Hypothalamus (tissue), 51 donors: ENCODE measurements at regions not wholly inside any gene's neighbourhood (a gene's known extent, or its start where the extent isn't known, plus 50 kb on each side); places are given as distances from the start of the nearest gene placed in this dataset.

Source experiments
- DNase-seq, 51 donors: peaks; one replicate each; lab custom pipeline; 2025; lab: John Stamatoyannopoulos, UW

DNA sequence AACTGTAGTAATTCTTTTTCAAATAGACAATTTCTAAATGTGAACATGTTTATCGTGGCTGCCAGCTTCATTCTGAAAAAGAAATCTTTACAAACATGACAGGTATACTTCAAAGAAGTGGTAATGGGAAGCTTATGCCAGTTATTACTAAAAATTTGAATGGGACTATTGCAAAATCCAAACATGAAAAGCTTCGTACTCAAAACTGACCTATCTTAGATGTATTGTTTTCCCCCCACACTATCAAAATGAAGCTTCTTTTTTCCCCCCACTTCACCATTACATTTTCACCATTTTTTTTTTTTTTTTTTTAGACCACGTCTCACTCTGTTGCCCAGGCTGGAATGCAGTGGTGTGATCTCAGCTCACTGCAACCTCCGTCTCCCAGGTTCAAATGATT, 50.4 kb upstream of the SERTAD2 start:
- DNase-seq, result no peak

GRCh38 chr2:64704996-64705395, 51.3 kb upstream of the SERTAD2 start:
- no peak for DNase-seq

DNA sequence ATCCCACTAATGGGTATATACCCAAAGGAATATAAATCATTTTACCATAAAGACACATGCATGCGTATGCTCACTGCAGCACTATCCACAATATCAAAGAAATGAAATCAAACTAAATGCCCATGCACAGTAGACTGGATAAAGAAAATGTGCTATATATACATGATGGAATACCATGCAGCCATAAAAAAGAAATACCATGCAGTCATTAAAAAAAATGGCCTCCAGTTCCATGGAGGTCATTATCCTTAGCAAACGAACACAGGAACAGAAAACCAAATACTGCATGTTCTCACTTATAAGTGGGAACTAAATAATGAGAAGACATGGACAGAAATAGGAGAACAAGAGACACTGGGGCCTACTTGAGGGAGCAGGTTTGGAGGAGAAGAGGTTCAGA, 53.6 kb upstream of the SERTAD2 start:
- no peak for DNase-seq

DNA sequence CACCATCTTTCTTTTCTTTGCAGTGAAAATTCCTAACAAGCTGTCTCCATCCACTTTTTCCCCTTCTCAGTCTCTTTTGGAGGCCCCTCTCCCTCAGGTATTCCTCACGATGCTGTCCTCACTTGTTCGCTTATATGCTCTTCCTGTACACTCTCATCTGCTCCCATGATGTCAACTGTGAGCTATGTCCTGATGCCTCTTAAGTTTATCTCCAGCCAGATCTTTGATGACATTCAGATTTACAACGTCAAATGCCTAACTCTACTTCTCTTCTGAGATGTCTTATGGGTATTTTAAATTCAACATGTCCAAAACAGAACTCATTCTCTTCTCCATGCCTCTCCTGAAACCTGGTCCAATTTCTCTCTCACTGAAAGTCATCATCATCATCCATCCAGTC, 55.1 kb upstream of the SERTAD2 start:
- DNase-seq, result no peak

- no peak for DNase-seq
Observed at GRCh38 chr2:64711252-64711800, 57.6 kb upstream of the SERTAD2 start.

DNA sequence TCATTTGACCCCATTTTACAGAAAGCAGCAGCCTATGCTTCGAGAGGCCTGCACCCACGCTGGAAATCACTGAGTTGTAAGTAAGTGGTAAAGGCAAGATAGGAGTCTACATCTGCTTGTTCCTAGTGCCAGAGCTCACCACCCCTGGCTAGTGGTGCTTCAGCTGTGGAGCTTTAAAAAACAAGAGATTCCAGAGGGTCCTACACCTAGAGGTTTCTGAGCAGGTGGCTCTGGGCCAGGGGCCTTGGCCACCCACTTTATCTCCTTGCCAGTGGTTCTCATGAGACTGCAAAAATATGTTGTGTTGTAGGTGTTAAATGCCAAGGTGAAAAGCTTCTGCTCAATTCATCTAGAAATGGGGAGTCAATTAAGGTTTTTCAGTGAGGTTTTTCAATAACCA, 60.0 kb upstream of the SERTAD2 start:
- DNase-seq, result no peak

DNA sequence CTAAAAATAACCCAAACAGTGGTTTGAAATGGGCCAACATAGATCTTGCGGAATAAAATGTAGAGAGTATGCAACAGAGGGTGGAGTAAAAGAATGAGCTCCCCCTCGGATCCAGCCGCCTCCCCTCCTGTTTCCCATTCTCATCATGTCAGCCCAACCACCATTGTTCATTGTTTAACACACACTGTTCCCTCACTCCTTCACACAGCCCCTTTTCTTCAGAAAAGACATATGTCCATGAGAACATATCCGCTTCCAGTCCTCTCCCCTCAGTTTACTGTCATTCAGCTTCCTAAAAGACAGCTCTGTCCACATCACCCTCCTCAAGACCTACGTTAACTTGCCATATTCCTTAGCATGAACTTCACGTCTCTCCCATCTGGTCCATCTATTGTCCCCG, 62.9 kb upstream of the SERTAD2 start:
- DNase-seq, result peak in 21 of 51 donors; percentile 5 to 76 (median 31)

DNA sequence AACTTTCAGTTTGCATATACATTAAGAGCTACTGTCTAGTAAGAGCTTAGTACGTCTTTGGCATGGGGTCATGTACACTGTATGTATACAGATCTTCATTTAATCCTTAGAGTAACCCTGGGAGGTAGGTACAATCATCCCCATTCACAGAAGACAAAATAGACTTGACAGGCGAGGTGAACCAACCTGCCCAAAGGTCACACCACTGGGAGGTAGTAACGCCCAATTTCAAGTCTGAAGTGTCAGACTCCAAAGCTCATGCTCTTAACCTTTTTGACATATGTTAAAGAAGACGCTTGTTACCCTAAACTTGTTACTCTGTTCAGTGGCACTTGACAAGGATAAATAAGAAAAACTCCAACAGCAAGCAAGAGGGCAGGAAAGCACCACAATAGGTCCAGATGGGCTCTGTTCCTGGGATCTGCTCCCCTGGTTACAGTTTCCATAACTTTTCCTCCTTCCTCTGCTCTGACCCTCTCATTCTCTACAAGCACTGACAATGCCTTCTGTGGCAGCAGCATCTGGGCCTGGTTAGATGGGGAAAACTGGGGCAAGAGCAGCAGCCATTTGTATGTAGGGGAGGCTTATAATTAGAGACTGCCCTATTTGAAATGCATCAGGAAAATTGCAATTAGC, 64.7 kb upstream of the SERTAD2 start:
- DNase-seq, result peak in 1 of 51 donors; percentile 11

DNA sequence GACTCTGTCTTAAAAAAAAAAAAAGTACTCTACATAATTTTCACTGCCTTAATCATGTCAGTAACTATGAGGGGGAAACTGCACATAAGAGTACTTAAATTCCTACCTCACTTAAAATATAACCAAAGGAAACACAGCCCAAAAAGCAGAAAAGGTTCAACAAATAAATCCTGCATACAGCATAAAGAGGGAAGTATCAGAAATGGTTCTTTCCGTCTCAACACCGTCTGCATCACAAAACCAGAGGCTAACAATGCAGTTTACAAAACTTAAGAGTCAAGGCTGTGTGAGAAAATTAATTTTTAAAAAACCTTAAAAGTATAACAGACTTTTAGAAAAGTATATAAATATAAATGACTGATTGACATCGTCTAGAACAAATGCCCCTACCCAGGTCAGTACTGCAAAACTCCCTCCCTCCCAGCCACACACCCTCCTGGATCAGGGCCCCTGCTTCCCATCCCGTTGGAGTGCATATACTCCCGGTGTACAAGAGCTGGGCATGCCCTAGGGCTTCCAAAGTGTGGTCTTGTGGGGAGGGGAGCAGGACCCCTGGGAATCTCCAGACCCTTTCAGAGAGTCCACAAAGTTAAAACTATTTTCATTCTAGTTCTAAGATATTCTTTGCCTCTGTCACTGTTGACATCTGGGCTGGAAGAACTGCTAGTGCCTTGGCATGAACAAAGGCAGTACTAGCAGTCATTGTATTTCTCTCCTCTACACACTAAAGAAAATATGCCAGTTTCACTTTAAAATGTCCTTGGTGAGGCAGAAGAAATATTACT, 67.0 kb upstream of the SERTAD2 start:
- peak in 2 of 51 donors; percentile 13 to 39 for DNase-seq

DNA sequence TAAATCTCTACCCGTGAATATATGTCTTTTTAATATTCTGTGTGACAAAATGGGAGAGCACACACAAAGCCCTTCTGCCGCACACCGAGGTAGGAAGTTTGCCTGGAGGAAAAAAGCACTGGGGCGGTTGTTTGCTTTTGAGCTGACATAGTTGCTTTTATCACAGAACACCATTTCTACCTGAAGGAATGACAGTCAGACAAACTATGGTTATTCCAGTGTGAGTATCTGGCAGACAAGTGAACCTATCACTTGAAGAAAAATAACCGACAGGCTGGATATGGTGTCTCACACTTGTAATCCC, 67.6 kb upstream of the SERTAD2 start:
- no peak for DNase-seq

- DNase-seq, result no peak
Observed at GRCh38 chr2:64722291-64723044, 68.8 kb upstream of the SERTAD2 start.

DNA sequence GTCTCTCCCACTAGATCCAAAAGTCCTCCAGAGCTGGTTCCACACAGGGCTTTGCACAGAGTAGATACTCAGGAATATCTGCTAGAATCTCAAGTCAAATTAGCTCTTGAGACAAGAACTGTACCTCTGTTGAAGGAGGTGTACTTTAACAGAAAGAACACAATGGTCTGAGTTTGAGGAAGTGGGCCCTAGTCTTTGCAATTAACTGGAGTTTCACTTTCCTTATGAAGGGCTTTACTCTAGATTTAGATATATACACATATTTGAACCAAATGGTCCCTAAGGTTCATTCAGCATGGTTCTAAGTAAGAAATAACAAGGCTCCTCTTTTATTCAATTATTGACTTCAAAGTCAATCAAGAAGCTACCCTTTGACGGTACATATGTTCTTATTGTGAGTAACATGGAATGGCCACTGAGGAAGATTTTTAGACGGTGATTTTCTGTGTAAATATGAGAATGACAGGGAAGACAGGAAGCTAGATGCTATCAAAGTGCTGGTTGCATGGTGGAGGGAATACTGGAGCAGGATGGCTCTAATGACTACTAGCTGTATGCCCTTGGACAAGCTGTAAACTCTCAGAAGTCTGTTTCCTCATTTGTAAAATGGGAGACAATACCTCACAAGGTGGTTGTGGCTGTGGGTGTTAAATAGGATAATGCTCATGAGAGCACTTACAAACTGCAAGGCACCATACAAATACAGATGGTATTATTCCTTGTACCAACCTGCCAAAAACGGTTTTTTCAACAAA, 73.5 kb upstream of the SERTAD2 start:
- DNase-seq, result no peak

DNA sequence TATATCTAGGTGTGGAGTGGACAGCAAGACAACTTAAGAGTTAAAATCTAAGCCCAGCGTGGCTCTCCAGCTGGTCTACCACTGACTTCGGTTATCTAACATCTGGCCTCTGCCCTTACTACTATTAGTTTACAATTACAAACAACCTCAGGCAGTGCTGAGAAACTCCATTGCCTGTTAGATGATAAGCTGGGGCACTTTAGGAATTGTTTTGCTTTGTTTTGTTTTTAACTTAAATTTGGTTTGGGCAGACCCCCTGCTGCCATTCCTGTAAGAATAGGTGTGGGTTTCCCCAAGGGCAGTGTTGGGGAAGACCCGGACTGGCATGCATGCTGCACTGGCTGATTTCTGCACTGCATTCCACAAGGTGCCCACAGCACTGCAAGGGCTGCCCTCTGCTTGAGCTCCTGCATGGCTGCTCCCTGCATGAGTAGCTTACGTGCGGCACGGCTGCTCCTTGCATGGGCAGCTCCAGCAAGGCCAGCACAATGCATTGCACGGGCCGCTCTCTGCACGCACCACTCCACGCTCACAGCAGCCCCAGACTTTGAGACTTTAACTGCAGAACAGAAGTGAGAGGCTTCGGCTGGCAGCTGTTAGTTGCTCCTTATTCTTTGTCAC, 74.2 kb upstream of the SERTAD2 start:
- no peak for DNase-seq

DNA sequence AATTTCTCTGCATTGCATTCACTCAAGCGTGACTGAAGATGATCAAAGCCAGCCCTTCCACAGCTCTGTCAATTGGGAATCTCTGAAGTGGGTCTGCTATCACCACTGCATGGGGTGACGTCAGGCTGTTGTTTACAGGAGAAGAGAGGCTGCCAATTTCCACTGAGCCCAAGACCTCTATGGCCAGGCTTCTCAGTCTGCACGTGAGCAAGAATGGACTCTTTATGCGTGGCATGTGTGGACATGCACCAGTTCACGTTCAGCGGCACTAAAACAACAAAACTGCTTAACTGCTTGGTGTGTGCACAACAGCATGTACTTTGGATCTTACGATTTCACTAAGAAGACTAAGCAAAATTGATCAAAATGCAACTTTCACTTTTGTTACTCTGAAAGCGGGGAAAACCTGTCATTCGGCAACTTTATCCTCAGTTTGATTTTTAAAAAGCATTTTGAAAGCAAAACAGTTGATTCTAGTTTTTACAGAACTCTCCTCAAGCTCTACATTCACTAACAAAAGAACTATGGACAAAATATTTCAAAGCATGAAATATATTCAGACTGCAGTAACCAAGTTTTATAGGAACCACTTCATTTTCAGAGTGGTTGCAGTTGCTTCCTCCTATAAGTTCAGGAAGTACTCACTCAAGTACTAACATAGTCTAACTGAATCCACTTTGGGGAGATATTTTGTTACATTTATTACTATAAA, 77.0 kb upstream of the SERTAD2 start:
- DNase-seq, result peak in 36 of 51 donors; percentile 6 to 79 (median 50)

GRCh38 chr2:64731263-64731643, 77.5 kb upstream of the SERTAD2 start:
- DNase-seq, result no peak

DNA sequence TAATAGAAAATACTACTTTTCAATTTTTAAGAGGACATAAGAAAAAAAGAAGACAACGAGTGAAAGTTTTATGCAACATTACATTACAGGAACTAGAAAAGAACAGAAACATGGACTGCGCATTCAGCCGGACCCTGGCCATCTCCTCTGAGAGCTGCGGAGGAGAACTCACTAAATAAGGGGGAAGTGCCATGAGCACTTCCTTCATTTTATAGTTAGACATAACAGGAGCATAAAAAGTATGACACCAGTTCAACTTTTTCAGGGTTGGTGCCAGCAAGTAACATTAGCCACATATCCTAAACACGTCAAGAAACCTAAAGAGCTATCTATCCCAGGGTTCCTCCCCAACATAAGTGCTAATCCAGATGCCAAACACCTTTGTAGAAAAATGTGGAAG, 78.0 kb upstream of the SERTAD2 start:
- DNase-seq, result no peak

DNA sequence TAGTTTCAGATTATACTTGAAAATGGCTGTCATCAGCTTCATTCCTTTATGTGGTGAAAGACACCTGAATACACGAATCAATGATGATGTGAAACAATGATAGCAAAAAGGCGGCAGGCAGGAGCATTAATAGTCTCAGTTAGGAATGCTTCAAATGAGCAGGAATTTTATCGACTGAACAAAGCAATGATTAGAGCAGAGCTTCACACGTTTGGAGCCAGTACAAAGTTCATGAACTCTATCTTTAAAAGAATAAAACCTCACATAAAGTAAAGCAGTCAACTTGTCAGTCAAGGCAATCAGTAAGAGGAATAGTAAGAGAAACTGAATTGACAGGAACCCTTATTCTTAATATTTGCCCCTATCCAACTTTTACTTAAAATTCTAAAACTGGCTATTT, 78.4 kb upstream of the SERTAD2 start:
- DNase-seq, result no peak

DNA sequence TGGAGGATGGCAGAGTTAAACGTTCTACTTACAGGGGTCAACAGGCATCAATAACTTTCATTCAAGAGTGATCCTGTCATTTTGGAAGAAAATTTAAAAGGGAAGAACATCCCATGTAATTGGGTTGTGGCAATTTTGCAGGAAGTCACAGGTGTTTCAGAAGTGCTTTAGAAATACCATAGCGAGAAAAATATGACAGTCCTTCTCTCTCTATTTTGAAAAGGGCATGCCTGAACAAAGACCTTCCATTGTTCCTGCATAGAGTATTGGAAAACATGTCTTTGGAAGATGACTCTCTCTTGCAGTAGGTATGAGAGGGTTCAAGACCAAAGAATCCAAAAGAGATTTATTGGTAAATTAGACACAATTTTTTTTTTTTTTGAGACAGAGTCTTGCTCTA, 81.8 kb upstream of the SERTAD2 start:
- DNase-seq, result no peak

DNA sequence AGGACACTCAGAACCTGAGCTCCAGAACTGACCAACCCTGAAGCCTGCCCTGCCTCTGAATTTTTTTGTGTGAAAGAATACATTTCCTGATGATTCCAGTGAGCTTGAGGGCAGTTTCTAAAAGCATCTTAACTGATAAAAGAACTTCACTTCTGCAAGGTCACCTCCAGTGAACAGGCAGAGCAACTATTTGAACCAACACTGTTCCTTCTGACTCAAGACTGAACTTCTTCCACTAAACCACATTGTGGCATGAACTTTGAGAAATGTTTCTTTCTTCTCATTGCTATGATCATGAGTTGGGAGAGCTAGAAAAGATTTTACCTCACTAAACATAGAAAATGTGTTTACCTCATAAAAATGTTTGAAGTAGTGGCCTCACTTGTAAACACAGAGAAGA, 83.8 kb upstream of the SERTAD2 start:
- no peak for DNase-seq

GRCh38 chr2:64738026-64738425, 84.3 kb upstream of the SERTAD2 start:
- no peak for DNase-seq
